Central memory CD8-positive, alpha-beta T cell (primary cell): ENCODE measurements at regions not wholly inside any gene's neighbourhood (a gene's known extent, or its start where the extent isn't known, plus 50 kb on each side); places are given as distances from the start of the nearest gene placed in this dataset.

Experiments used
- ATAC-seq: fragments of 150-1000 bp; cut with Tn5 transposase; replicated peaks from 2 replicates; pipeline ENCODE4 v1.10.0; 2022; ENCODE audit warnings: mild to moderate bottlenecking, moderate FRiP score, moderate number of reproducible peaks; ENCODE audit not compliant: poor library complexity, severe bottlenecking; ENCODE audit errors: extremely low read depth
- DNase-seq, 2 donors: peaks; one replicate each; pipeline ENCODE4 v3.0.0; 2021; ENCODE audit warnings: low spot score in 2 of 2
- H3K27ac Mint-ChIP-seq: one replicate; pipeline ENCODE4 v1.8.0; 2022; ENCODE audit warnings: low read depth, mild to moderate bottlenecking, moderate library complexity, mixed read lengths
- H3K27me3 Mint-ChIP-seq: one replicate; pipeline ENCODE4 v1.8.0; 2022; ENCODE audit warnings: mixed read lengths
- H3K36me3 Mint-ChIP-seq: one replicate; pipeline ENCODE4 v1.8.0; 2022; ENCODE audit warnings: mild to moderate bottlenecking, moderate library complexity, mixed read lengths; ENCODE audit not compliant: insufficient read depth
- H3K4me1 Mint-ChIP-seq: one replicate; pipeline ENCODE4 v1.8.0; 2022; ENCODE audit warnings: mixed read lengths
- H3K4me3 Mint-ChIP-seq: one replicate; pipeline ENCODE4 v1.8.0; 2022; ENCODE audit warnings: mild to moderate bottlenecking, moderate library complexity, mixed read lengths
- H3K9me3 Mint-ChIP-seq: one replicate; pipeline ENCODE4 v1.8.0; 2022; ENCODE audit warnings: mixed read lengths

- Mint-ChIP-seq H3K36me3 (no peaks in the 10 kb centered on the region), H3K4me3 (no peak overlapping the region), H3K27ac (no peak overlapping the region), H3K4me1 (no peaks in the 10 kb centered on the region), H3K27me3 (peaks cover 42% of the 10 kb centered on the region), H3K9me3 (no peaks in the 10 kb centered on the region)
- ATAC-seq, result no peak
- no peak for DNase-seq
Observed at GRCh38 chr4:153931804-153932203, 142.9 kb upstream of the SFRP2 start.

GRCh38 chr4:153929675-153930074 is 140.8 kb upstream of the SFRP2 start:
- no peaks in the 10 kb centered on the region for H3K9me3 Mint-ChIP-seq
- no peak for ATAC-seq
- no peaks in the 10 kb centered on the region for H3K4me1 Mint-ChIP-seq
- no peaks in the 10 kb centered on the region for H3K36me3 Mint-ChIP-seq
- DNase-seq, result no peak
- no peak overlapping the region for H3K4me3 Mint-ChIP-seq
- no peak overlapping the region for H3K27ac Mint-ChIP-seq
- peaks cover 32% of the 10 kb centered on the region for H3K27me3 Mint-ChIP-seq

GRCh38 chr4:153927451-153927850 is 138.6 kb upstream of the SFRP2 start:
- Mint-ChIP-seq H3K9me3 (no peaks in the 10 kb centered on the region), H3K27ac (no peak overlapping the region), H3K4me3 (no peak overlapping the region), H3K27me3 (peaks cover 18% of the 10 kb centered on the region), H3K36me3 (no peaks in the 10 kb centered on the region), H3K4me1 (no peaks in the 10 kb centered on the region)
- DNase-seq, result no peak
- no peak for ATAC-seq

GRCh38 chr4:153922148-153922547 is 133.3 kb upstream of the SFRP2 start:
- H3K27me3 Mint-ChIP-seq, result no peaks in the 10 kb centered on the region
- no peaks in the 10 kb centered on the region for H3K36me3 Mint-ChIP-seq
- no peaks in the 10 kb centered on the region for H3K4me1 Mint-ChIP-seq
- H3K27ac Mint-ChIP-seq, result no peak overlapping the region
- no peak overlapping the region for H3K4me3 Mint-ChIP-seq
- H3K9me3 Mint-ChIP-seq, result no peaks in the 10 kb centered on the region
- DNase-seq (no peak), ATAC-seq (no peak)

GRCh38 chr4:153919667-153920066 is 130.8 kb upstream of the SFRP2 start:
- Mint-ChIP-seq H3K36me3 (no peaks in the 10 kb centered on the region), H3K9me3 (no peaks in the 10 kb centered on the region), H3K27ac (no peak overlapping the region), H3K4me1 (no peaks in the 10 kb centered on the region), H3K27me3 (no peaks in the 10 kb centered on the region), H3K4me3 (no peak overlapping the region)
- ATAC-seq (no peak), DNase-seq (no peak)

- Mint-ChIP-seq H3K4me3 (no peak overlapping the region), H3K27ac (no peak overlapping the region), H3K9me3 (no peaks in the 10 kb centered on the region), H3K27me3 (peaks cover 22% of the 10 kb centered on the region), H3K4me1 (no peaks in the 10 kb centered on the region), H3K36me3 (peaks cover 2% of the 10 kb centered on the region)
- DNase-seq, result no peak
- ATAC-seq, result no peak
Observed at GRCh38 chr4:153916273-153916755, 127.4 kb upstream of the SFRP2 start.

- no peaks in the 10 kb centered on the region for H3K4me1 Mint-ChIP-seq
- ATAC-seq (no peak), DNase-seq (no peak)
- H3K27ac Mint-ChIP-seq, result no peak overlapping the region
- no peak overlapping the region for H3K4me3 Mint-ChIP-seq
- no peaks in the 10 kb centered on the region for H3K9me3 Mint-ChIP-seq
- H3K27me3 Mint-ChIP-seq, result peaks cover 31% of the 10 kb centered on the region
- H3K36me3 Mint-ChIP-seq, result peaks cover 2% of the 10 kb centered on the region
Observed at GRCh38 chr4:153912301-153912700, 123.4 kb upstream of the SFRP2 start.

GRCh38 chr4:153909672-153910071 is 120.8 kb upstream of the SFRP2 start:
- H3K36me3 Mint-ChIP-seq, result peaks cover 4% of the 10 kb centered on the region
- H3K4me1 Mint-ChIP-seq, result no peaks in the 10 kb centered on the region
- no peak overlapping the region for H3K27ac Mint-ChIP-seq
- DNase-seq (no peak), ATAC-seq (no peak)
- peaks cover 6% of the 10 kb centered on the region for H3K9me3 Mint-ChIP-seq
- H3K4me3 Mint-ChIP-seq, result no peak overlapping the region
- H3K27me3 Mint-ChIP-seq, result peaks cover 44% of the 10 kb centered on the region

GRCh38 chr4:153906231-153906630 is 117.3 kb upstream of the SFRP2 start:
- no peak for DNase-seq
- ATAC-seq, result no peak
- Mint-ChIP-seq H3K4me1 (no peaks in the 10 kb centered on the region), H3K36me3 (peaks cover 2% of the 10 kb centered on the region), H3K27ac (no peak overlapping the region), H3K27me3 (peaks cover 22% of the 10 kb centered on the region), H3K4me3 (no peak overlapping the region), H3K9me3 (peaks cover 6% of the 10 kb centered on the region)

- Mint-ChIP-seq H3K36me3 (peaks cover 2% of the 10 kb centered on the region), H3K9me3 (peaks cover 6% of the 10 kb centered on the region)
- DNase-seq, result no peak
Observed at GRCh38 chr4:153905231-153905630, 116.3 kb upstream of the SFRP2 start.

GRCh38 chr4:153904011-153904410 is 115.1 kb upstream of the SFRP2 start:
- no peaks in the 10 kb centered on the region for H3K4me1 Mint-ChIP-seq
- no peak overlapping the region for H3K27ac Mint-ChIP-seq
- peaks cover 2% of the 10 kb centered on the region for H3K36me3 Mint-ChIP-seq
- H3K27me3 Mint-ChIP-seq, result peaks cover 30% of the 10 kb centered on the region
- no peak for DNase-seq
- no peak overlapping the region for H3K4me3 Mint-ChIP-seq
- peaks cover 6% of the 10 kb centered on the region for H3K9me3 Mint-ChIP-seq
- no peak for ATAC-seq

More at GRCh38 chr4:153905231-153905630, 116.3 kb upstream of the SFRP2 start:
- Mint-ChIP-seq H3K27ac (no peak overlapping the region), H3K4me3 (no peak overlapping the region), H3K27me3 (peaks cover 21% of the 10 kb centered on the region), H3K4me1 (no peaks in the 10 kb centered on the region)
- no peak for ATAC-seq

- DNase-seq, result no peak
- Mint-ChIP-seq H3K9me3 (no peaks in the 10 kb centered on the region), H3K36me3 (peaks cover 2% of the 10 kb centered on the region), H3K4me3 (no peak overlapping the region), H3K4me1 (no peaks in the 10 kb centered on the region), H3K27ac (no peak overlapping the region), H3K27me3 (peaks cover 48% of the 10 kb centered on the region)
- ATAC-seq, result no peak
Observed at GRCh38 chr4:153901220-153901619, 112.3 kb upstream of the SFRP2 start.

- no peak for ATAC-seq
- H3K27me3 Mint-ChIP-seq, result peaks cover 41% of the 10 kb centered on the region
- no peak overlapping the region for H3K27ac Mint-ChIP-seq
- no peaks in the 10 kb centered on the region for H3K9me3 Mint-ChIP-seq
- no peak overlapping the region for H3K4me3 Mint-ChIP-seq
- no peak for DNase-seq
- H3K4me1 Mint-ChIP-seq, result no peaks in the 10 kb centered on the region
- peaks cover 2% of the 10 kb centered on the region for H3K36me3 Mint-ChIP-seq
Observed at GRCh38 chr4:153900426-153900825, 111.5 kb upstream of the SFRP2 start.

GRCh38 chr4:153890761-153891160 is 101.9 kb upstream of the SFRP2 start:
- Mint-ChIP-seq H3K27me3 (peaks cover 37% of the 10 kb centered on the region), H3K27ac (no peak overlapping the region), H3K36me3 (no peaks in the 10 kb centered on the region), H3K9me3 (no peaks in the 10 kb centered on the region), H3K4me3 (no peak overlapping the region), H3K4me1 (no peaks in the 10 kb centered on the region)
- no peak for ATAC-seq
- DNase-seq, result no peak
